Loucy (cell line): ENCODE measurements at regions not wholly inside any gene's neighbourhood (a gene's known extent, or its start where the extent isn't known, plus 50 kb on each side); places are given as distances from the start of the nearest gene placed in this dataset.

ENCODE experiments used
- H2AFZ ChIP-seq: fragments of 200-600 bp; sonication (generic); 2 replicates; pipeline ENCODE4 v1.6.0; 2016; ENCODE audit warnings: antibody characterized with exemption, mild to moderate bottlenecking, low read length, moderate library complexity
- H3F3A ChIP-seq: fragments of 200-600 bp; 2 replicates; pipeline ENCODE4 v1.6.0; 2016; ENCODE audit warnings: antibody characterized with exemption, low read depth, mild to moderate bottlenecking
- H3K27me3 ChIP-seq: fragments of 200-600 bp; sonication (generic); 2 replicates; pipeline ENCODE4 v1.6.1; 2014; ENCODE audit warnings: low read length, mild to moderate bottlenecking; ENCODE audit not compliant: insufficient read depth, poor library complexity, severe bottlenecking
- H3K36me3 ChIP-seq: fragments of 200-600 bp; sonication (generic); 2 replicates; pipeline ENCODE4 v1.6.1; 2016; ENCODE audit warnings: low read length; ENCODE audit not compliant: insufficient read depth
- H3K4me1 ChIP-seq: fragments of 200-600 bp; sonication (generic); 2 replicates; pipeline ENCODE4 v1.5.1; 2014; ENCODE audit warnings: low read length, mild to moderate bottlenecking; ENCODE audit not compliant: insufficient read depth, poor library complexity, severe bottlenecking
- H3K4me2 ChIP-seq: fragments of 200-600 bp; sonication (generic); 2 replicates; pipeline ENCODE4 v1.6.0; 2014; ENCODE audit warnings: antibody characterized with exemption, low read length, low read depth, mild to moderate bottlenecking; ENCODE audit not compliant: poor library complexity, severe bottlenecking
- H3K4me3 ChIP-seq: fragments of 200-600 bp; sonication (generic); 2 replicates; pipeline ENCODE4 v1.5.1; 2014; ENCODE audit warnings: low read length, mild to moderate bottlenecking, mixed read lengths; ENCODE audit not compliant: poor library complexity, severe bottlenecking
- H3K79me2 ChIP-seq: fragments of 200-600 bp; sonication (generic); 2 replicates; pipeline ENCODE4 v1.6.1; 2014; ENCODE audit warnings: low read length; ENCODE audit not compliant: insufficient read depth
- H3K9ac ChIP-seq: fragments of 200-600 bp; sonication (generic); 2 replicates; pipeline ENCODE4 v1.6.0; 2014; ENCODE audit warnings: mild to moderate bottlenecking, low read depth, low read length, moderate library complexity; ENCODE audit not compliant: poor library complexity, severe bottlenecking
- H3K9me2 ChIP-seq: fragments of 200-600 bp; sonication (generic); replicated peaks from 2 replicates; pipeline ENCODE4 v1.6.1; 2016; ENCODE audit warnings: low read depth, low read length, mixed read lengths
- H3K9me3 ChIP-seq: fragments of 200-600 bp; sonication (generic); 2 replicates; pipeline ENCODE4 v1.6.1; 2014; ENCODE audit warnings: mild to moderate bottlenecking, antibody characterized with exemption, low read length, low read depth; ENCODE audit not compliant: insufficient read depth
- H4K20me1 ChIP-seq: fragments of 200-600 bp; sonication (generic); 2 replicates; pipeline ENCODE4 v1.6.0; 2014; ENCODE audit warnings: antibody characterized with exemption, low read length, mild to moderate bottlenecking; ENCODE audit not compliant: insufficient read depth, poor library complexity, severe bottlenecking
- EZH2phosphoT487 ChIP-seq: fragments of 200-600 bp; IDR thresholded peaks from 2 replicates; pipeline ENCODE4 v1.6.1; 2018; ENCODE audit warnings: antibody characterized with exemption, mild to moderate bottlenecking, moderate library complexity, borderline replicate concordance
- TF ChIP-seq, protein P1 (sequence below): fragments of 200-600 bp; sonication (generic); conservative IDR thresholded peaks from 2 replicates; pipeline ENCODE4 v1.5.1; 2014; ENCODE audit warnings: mild to moderate bottlenecking, antibody characterized with exemption, low read length

GRCh38 chr9:129507805-129508204 lies 113.1 kb downstream of the C9orf50 start:
- no peaks in the 10 kb centered on the region for H4K20me1 ChIP-seq
- H3F3A ChIP-seq, result no peaks in the 10 kb centered on the region
- H3K27me3 ChIP-seq, result no peaks in the 10 kb centered on the region
- no peaks in the 10 kb centered on the region for H3K9me2 ChIP-seq
- TF ChIP-seq, protein P1, sequence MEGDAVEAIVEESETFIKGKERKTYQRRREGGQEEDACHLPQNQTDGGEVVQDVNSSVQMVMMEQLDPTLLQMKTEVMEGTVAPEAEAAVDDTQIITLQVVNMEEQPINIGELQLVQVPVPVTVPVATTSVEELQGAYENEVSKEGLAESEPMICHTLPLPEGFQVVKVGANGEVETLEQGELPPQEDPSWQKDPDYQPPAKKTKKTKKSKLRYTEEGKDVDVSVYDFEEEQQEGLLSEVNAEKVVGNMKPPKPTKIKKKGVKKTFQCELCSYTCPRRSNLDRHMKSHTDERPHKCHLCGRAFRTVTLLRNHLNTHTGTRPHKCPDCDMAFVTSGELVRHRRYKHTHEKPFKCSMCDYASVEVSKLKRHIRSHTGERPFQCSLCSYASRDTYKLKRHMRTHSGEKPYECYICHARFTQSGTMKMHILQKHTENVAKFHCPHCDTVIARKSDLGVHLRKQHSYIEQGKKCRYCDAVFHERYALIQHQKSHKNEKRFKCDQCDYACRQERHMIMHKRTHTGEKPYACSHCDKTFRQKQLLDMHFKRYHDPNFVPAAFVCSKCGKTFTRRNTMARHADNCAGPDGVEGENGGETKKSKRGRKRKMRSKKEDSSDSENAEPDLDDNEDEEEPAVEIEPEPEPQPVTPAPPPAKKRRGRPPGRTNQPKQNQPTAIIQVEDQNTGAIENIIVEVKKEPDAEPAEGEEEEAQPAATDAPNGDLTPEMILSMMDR, result no peak
- TF ChIP-seq EZH2phosphoT487, result no peak
- no peaks in the 10 kb centered on the region for H3K9me3 ChIP-seq
- no peak overlapping the region for H3K9ac ChIP-seq
- H2AFZ ChIP-seq, result no peak overlapping the region
- H3K4me1 ChIP-seq, result peaks cover 2% of the 10 kb centered on the region
- H3K4me3 ChIP-seq, result no peak overlapping the region
- no peaks in the 10 kb centered on the region for H3K36me3 ChIP-seq
- no peak overlapping the region for H3K4me2 ChIP-seq
- H3K79me2 ChIP-seq, result no peaks in the 10 kb centered on the region

- Histone ChIP-seq H2AFZ (no peak overlapping the region), H3K4me2 (no peak overlapping the region)
These were observed 114.0 kb downstream of the C9orf50 start for GRCh38 chr9:129506892-129507291.

DNA sequence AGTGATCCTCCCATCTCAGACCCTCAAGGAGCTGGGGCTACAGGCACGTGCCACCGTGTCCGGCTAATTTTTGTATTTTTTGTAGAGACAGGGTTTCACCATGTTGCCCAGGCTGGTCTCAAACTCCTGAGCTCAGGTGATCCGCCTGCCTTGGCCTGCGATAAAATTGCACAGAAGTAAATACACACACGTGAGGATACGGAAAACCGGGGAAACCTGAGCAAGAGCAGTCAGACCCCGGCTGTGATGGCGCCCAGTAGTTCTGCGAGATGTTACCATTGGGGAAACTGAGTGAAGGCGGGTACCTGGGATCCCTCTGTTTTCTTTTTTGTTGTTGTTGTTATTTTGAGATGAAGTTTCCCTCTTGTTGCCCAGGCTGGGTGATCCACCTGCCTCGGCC lies 114.9 kb downstream of the C9orf50 start:
- Histone ChIP-seq H3F3A (no peaks in the 10 kb centered on the region), H3K9me2 (no peaks in the 10 kb centered on the region), H3K9ac (no peak overlapping the region), H3K4me1 (peaks cover 2% of the 10 kb centered on the region), H3K9me3 (no peaks in the 10 kb centered on the region), H2AFZ (no peak overlapping the region), H3K27me3 (no peaks in the 10 kb centered on the region), H4K20me1 (no peaks in the 10 kb centered on the region), H3K4me2 (no peak overlapping the region), H3K4me3 (no peak overlapping the region), H3K79me2 (no peaks in the 10 kb centered on the region), H3K36me3 (no peaks in the 10 kb centered on the region)
- no peak for TF ChIP-seq EZH2phosphoT487
- TF ChIP-seq, protein P1, result no peak

More at GRCh38 chr9:129506892-129507291, 114.0 kb downstream of the C9orf50 start:
- Histone ChIP-seq H3K9me3 (no peaks in the 10 kb centered on the region), H3K79me2 (no peaks in the 10 kb centered on the region), H3K9me2 (no peaks in the 10 kb centered on the region), H3F3A (no peaks in the 10 kb centered on the region), H3K36me3 (no peaks in the 10 kb centered on the region), H4K20me1 (no peaks in the 10 kb centered on the region), H3K9ac (no peak overlapping the region), H3K27me3 (no peaks in the 10 kb centered on the region), H3K4me1 (peaks cover 2% of the 10 kb centered on the region), H3K4me3 (no peak overlapping the region)
- TF ChIP-seq, protein P1, result no peak
